NCI-H748 (cell line): ENCODE measurements at regions not wholly inside any gene's neighbourhood (a gene's known extent, or its start where the extent isn't known, plus 50 kb on each side); places are given as distances from the start of the nearest gene placed in this dataset.

Experiments
- DNase-seq: peaks from one replicate; lab custom pipeline; 2025; ENCODE audit not compliant: unreplicated experiment; lab: John Stamatoyannopoulos, UW

DNA sequence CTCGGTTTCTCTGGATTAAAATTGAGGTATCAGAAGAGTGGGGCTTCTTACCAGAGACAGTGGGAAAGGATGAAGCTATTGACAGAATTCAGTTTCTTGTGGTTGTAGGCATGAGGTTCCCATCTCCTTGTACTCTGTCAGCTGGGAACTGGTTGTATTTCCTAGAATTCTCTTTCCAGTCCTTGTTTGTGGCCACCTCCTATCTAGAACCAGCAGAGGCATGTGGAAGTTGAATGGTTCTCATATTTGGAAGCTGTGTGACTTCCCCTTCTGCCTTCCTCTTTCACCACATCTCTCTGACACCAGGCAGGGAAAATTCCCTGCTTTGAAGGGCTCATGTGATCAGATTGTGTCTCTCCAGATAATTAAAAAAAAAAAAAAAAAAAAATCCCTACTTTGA is 457.7 kb upstream of the ADAMTS5 start:
- no peak for DNase-seq

- DNase-seq, result no peak
Measured at GRCh38 chr21:27423906-27424595, 457.2 kb upstream of the ADAMTS5 start.

DNA sequence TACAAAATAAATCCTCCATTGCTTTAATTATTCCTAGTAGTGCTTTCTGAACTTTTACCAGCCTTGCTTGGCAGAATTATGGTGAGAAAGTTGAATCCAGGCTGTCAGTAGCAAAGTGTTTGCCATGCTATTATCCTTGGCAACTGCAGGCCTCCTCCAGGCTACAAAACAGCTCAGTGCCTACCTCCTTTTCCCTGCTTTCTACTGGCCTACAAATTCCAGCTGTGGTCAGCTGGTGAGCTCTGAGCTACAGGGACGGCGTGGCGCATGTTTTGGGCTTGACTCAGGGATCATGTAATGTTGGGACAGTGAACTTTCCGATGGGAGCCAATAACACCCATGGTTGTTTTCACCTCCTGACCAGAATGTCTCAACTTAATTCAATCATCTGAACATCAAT is 456.1 kb upstream of the ADAMTS5 start:
- DNase-seq, result no peak

- no peak for DNase-seq
Measured at GRCh38 chr21:27422435-27422834, 455.5 kb upstream of the ADAMTS5 start.

DNA sequence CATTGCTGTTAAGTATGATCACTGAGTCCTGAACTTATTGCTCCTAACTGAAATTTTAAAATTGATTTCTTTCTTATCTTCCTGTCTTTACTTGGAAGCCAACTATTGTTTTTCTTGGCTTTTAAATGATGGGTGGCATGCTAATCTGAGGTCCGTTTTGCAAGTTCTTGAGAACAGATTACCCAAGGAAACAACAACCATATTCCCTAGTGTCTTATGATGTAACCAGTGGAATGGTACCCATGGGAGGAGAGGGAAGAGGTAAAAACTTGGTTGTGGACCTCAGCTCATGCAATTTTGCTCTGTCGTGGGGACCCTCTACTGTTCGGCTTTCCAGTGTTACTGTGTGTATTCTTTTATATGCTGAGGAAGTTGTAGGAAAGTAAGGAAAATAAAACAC is 454.8 kb upstream of the ADAMTS5 start:
- DNase-seq, result no peak

DNA sequence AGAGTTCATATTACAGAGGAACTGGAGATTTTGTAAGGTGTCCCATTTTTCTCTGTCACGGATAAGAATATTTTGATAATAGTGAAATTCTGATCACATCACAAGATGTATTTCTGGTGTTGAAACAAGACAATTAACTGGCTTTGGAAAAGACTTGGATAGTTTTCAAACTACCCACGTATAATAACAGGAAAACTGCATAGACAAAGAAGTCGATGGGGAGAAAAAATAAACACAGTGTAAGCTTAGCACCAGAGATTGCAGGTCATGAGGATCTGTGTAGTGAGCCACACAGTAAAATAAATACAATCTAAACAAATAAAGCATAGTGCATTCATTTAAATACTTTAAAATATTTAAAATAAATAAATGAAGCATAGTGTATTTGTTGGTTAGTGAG is 452.3 kb upstream of the ADAMTS5 start:
- no peak for DNase-seq

- DNase-seq, result no peak
Measured at GRCh38 chr21:27418346-27418745, 451.5 kb upstream of the ADAMTS5 start.

GRCh38 chr21:27412530-27412929 is 445.6 kb upstream of the ADAMTS5 start:
- DNase-seq, result no peak

- DNase-seq, result no peak
Measured at GRCh38 chr21:27408826-27409225, 441.9 kb upstream of the ADAMTS5 start.

DNA sequence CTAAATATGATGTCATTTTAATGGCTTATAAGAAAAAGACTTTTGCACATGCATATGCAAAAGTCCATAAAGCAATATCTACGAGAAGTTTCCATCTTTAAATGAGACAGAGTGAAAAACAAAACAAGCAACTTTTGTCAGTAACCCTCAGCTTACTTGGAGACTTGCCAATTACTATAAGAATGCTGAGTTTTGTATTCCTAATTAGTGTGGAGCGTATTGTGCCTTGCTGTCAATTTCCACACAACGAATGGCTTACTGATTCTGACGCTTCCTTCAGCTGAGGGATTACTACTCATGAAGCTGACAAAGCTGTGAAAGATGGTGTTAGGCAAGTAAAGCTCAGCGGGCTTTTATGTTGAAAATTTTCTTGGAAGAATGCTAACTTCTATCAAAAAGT is 440.4 kb upstream of the ADAMTS5 start:
- DNase-seq, result no peak

- DNase-seq, result no peak
Measured at GRCh38 chr21:27406300-27407009, 439.6 kb upstream of the ADAMTS5 start.

DNA sequence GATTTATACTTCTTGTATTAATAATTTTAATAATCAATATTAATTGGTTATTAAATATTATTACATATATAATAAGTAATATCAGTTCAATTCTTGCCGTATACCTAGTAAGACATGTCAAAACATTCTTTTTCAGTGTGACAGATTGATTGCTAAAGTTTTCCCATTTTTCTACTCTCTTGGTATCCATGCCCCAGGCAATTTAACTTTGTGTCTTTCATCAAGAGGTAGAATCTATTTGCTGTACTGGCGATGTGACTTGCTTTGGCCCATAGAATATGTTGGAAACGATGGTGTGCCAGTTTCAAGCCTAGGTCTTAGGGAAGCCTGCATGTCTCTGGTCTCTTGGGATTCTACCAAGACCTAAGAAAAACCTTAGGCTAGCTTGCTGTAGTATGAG is 436.1 kb upstream of the ADAMTS5 start:
- no peak for DNase-seq

DNA sequence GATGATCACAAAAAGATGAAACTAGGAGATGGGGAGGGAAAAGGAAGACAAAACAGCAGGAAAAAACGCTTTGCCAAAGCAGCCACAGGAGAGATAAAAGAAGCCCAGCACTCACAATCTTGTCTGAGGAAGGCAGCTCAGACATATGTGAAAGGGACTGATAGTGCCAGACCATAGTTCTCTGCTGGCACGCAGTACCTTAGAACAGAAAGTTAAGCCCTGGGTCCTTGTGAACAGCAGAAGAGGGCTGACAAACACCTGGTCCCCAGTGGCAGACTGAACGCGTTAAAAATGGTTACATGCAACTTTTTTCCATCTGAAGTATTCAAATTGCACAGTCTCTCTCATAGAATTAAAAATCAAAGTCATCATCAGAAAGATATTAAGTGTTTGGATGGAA is 433.2 kb upstream of the ADAMTS5 start:
- no peak for DNase-seq

- DNase-seq, result no peak
Measured at GRCh38 chr21:27397578-27397977, 430.7 kb upstream of the ADAMTS5 start.

DNA sequence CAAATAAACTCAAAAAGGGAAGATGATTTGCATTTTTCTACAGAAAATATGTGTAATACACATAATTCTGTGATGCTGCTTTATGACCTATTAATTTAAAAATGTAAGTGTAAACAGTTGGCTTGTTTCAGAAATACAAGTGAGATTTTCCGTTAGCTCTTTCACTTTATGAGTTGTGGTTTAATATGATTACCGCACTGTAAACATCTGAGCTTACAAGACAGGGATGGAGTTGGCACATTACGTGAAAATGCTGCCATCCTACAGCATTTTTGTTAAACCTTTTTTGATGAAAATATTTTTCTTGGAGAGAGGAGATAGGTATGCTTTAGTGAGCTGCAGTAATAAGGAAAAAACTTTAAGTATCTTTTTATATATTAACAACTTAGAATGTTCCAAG is 426.8 kb upstream of the ADAMTS5 start:
- no peak for DNase-seq

GRCh38 chr21:27391990-27392389 is 425.1 kb upstream of the ADAMTS5 start:
- DNase-seq, result no peak

GRCh38 chr21:27390384-27390783 is 423.5 kb upstream of the ADAMTS5 start:
- no peak for DNase-seq

- DNase-seq, result peak; percentile 10
Measured at GRCh38 chr21:27388825-27389224, 421.9 kb upstream of the ADAMTS5 start.

GRCh38 chr21:27382404-27382803 is 415.5 kb upstream of the ADAMTS5 start:
- DNase-seq, result no peak

DNA sequence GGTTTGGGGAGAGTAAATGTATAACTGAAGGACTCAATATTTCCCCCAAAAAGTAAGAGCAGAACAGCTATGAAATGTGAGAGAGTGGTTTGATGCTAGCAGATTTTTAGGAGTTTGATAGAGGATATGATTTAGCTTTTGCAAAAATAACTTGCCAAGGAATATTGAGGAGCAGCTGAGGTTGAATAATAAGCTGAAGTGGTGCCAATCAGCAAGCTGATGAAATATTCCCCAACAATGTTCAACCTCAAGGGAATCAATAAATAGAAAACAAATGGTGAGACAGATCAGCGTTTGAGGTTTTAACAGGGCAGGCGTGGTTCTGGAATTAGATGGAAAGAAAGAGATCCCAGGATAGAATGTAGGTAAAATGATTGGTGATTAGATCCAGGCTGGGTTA is 413.4 kb upstream of the ADAMTS5 start:
- no peak for DNase-seq

- DNase-seq, result no peak
Measured at GRCh38 chr21:27379354-27379753, 412.5 kb upstream of the ADAMTS5 start.

- no peak for DNase-seq
Measured at GRCh38 chr21:27372381-27372780, 405.5 kb upstream of the ADAMTS5 start.

DNA sequence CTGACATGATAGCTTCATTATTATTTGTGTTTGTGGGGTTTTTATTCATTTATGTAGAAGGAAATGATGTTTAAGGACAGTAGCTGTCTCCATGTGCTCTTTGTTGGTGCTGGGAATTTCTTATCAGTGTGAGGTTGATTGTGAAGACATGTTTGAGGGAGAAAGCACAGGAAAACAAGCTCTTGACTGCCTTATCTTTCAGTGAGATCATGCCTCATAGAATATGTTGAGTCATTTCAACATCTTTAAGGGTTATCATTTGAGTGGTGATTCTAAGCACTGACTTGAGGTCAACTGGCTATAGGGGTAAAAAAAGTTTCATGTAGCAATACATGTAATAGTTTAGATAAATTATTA is 405.1 kb upstream of the ADAMTS5 start:
- no peak for DNase-seq
